ENCODE measurements at regions not wholly inside any gene's neighbourhood (a gene's known extent, or its start where the extent isn't known, plus 50 kb on each side); places are given as distances from the start of the nearest gene placed in this dataset.

DNA sequence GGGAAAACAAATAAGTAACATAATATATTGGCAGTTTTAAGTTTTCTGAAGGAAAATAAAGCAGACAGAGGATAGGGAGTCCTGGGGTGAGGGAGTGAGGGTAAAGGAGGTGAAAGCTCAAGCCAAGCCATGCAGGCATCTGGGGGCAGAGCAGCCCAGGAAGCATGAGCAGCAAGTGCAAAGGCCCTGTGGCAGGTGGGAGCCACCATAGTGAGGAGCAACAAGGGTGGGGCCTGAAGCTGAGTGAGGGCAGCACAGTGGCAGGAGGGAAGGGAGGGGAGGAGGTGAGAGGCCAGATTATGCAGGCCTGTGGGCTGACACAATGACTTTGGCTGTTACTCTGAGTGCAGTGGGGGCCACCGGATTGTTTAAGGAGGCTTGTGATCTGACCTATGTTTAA is 138.8 kb upstream of the TNR start:
- ChIA-PET CTCF (no interaction called here), RAD21 (ENCODE audit: low non-redundant PET in 1 of 2, low total read pairs in 2 of 2, uncharacterized antibody in 2 of 2, unreplicated experiment in 2 of 2) (no interaction called here), POLR2A (no interaction called here)
- H4K20me1 ChIP-seq (ENCODE audit: insufficient read depth), result no peaks in the 10 kb centered on the region
- no peaks in the 10 kb centered on the region for H3K9me3 ChIP-seq (ENCODE audit: control insufficient read depth in 1 of 2, insufficient read depth in 1 of 2, low read depth in 1 of 2, low read length in 2 of 2)
- BruUV-seq (replicated peaks), result no TSS peak
- no peak for TF ChIP-seq EZH2phosphoT487 (IDR thresholded peaks at IDR 0.05; ENCODE audit: borderline replicate concordance)
- TF ChIP-seq SP1 (IDR thresholded peaks at IDR 0.05; ENCODE audit: low read depth), result no peak
- TF ChIP-seq CEBPB (IDR thresholded peaks at IDR 0.05; ENCODE audit: low read depth), result no peak
- TF ChIP-seq, protein P1, sequence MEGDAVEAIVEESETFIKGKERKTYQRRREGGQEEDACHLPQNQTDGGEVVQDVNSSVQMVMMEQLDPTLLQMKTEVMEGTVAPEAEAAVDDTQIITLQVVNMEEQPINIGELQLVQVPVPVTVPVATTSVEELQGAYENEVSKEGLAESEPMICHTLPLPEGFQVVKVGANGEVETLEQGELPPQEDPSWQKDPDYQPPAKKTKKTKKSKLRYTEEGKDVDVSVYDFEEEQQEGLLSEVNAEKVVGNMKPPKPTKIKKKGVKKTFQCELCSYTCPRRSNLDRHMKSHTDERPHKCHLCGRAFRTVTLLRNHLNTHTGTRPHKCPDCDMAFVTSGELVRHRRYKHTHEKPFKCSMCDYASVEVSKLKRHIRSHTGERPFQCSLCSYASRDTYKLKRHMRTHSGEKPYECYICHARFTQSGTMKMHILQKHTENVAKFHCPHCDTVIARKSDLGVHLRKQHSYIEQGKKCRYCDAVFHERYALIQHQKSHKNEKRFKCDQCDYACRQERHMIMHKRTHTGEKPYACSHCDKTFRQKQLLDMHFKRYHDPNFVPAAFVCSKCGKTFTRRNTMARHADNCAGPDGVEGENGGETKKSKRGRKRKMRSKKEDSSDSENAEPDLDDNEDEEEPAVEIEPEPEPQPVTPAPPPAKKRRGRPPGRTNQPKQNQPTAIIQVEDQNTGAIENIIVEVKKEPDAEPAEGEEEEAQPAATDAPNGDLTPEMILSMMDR (IDR thresholded peaks at IDR 0.05 in 2 of 3, conservative IDR thresholded peaks at IDR 0.05 in 1 of 3; ENCODE audit: borderline replicate concordance in 1 of 3, insufficient read depth in 1 of 3, low read depth in 2 of 3, low read length in 2 of 3), result no peak
- TF ChIP-seq, protein P2, sequence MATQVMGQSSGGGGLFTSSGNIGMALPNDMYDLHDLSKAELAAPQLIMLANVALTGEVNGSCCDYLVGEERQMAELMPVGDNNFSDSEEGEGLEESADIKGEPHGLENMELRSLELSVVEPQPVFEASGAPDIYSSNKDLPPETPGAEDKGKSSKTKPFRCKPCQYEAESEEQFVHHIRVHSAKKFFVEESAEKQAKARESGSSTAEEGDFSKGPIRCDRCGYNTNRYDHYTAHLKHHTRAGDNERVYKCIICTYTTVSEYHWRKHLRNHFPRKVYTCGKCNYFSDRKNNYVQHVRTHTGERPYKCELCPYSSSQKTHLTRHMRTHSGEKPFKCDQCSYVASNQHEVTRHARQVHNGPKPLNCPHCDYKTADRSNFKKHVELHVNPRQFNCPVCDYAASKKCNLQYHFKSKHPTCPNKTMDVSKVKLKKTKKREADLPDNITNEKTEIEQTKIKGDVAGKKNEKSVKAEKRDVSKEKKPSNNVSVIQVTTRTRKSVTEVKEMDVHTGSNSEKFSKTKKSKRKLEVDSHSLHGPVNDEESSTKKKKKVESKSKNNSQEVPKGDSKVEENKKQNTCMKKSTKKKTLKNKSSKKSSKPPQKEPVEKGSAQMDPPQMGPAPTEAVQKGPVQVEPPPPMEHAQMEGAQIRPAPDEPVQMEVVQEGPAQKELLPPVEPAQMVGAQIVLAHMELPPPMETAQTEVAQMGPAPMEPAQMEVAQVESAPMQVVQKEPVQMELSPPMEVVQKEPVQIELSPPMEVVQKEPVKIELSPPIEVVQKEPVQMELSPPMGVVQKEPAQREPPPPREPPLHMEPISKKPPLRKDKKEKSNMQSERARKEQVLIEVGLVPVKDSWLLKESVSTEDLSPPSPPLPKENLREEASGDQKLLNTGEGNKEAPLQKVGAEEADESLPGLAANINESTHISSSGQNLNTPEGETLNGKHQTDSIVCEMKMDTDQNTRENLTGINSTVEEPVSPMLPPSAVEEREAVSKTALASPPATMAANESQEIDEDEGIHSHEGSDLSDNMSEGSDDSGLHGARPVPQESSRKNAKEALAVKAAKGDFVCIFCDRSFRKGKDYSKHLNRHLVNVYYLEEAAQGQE (IDR thresholded peaks at IDR 0.05; ENCODE audit: low read depth), result no peak
- TF ChIP-seq POLR2A (IDR thresholded peaks at IDR 0.05; ENCODE audit: borderline replicate concordance, extremely low read depth, insufficient read depth, insufficient read length), result no peak
- no peaks in the 10 kb centered on the region for H3K27me3 ChIP-seq (ENCODE audit: insufficient read depth, low read length)
- H3K27ac ChIP-seq (ENCODE audit: low read depth, low read length), result no peak overlapping the region
- no peaks in the 10 kb centered on the region for H3K36me3 ChIP-seq (ENCODE audit: control insufficient read depth in 1 of 2, insufficient read depth in 2 of 2, low read length in 2 of 2)
- no peak overlapping the region for H2AFZ ChIP-seq (ENCODE audit: low read depth, low read length, poor library complexity, severe bottlenecking)
- no peak for DNase-seq (ENCODE audit: low read depth, low spot score)
- no peak for ATAC-seq
- intact Hi-C loops (cut with micrococcal nuclease), result no loop called here
- no peak overlapping the region for H3K9ac ChIP-seq (ENCODE audit: low read length)
- no peak overlapping the region for H3K4me2 ChIP-seq (ENCODE audit: low read length)
- no peaks in the 10 kb centered on the region; a peak in 1 of 4 replicates for H3K4me1 ChIP-seq (ENCODE audit: control insufficient read depth in 1 of 2, insufficient read depth in 2 of 2, low read length in 2 of 2)
- no peaks in the 10 kb centered on the region for H3K9me2 ChIP-seq (ENCODE audit: insufficient read depth)
- no peaks in the 10 kb centered on the region for H3K79me2 ChIP-seq (ENCODE audit: insufficient read depth, low read length)
- H3K4me3 ChIP-seq (replicated peaks in 1 of 2; ENCODE audit: low read depth in 1 of 2, low read length in 2 of 2), result no peak overlapping the region
